ENCODE measurements at regions not wholly inside any gene's neighbourhood (a gene's known extent, or its start where the extent isn't known, plus 50 kb on each side); places are given as distances from the start of the nearest gene placed in this dataset.

DNA sequence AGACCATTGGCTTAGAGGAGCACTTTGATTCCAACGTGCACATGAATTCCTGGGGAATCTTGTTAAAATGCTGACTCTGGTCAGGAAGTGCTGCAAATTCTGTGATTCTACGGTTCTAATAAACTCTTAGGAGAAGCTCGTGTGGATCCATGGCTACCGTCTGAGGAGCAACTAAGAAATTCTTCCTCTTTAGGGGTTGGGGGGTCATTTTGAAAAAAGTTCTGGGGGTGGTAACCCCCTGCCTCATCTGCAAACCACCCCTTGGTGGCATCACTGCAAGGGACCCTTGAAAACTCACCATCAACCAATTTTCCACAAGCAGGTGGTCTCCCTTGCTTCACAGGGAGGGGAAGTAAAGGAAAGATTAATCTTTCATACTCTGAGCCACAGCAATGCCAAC, 52.2 kb upstream of the IGF1R start:
- Histone ChIP-seq H3K27ac (no peak overlapping the region), H3K4me1 (no peaks in the 10 kb centered on the region), H3K4me3 (no peak overlapping the region), H3K36me3 (ENCODE audit: low read depth, missing control alignments) (no peaks in the 10 kb centered on the region), H3K27me3 (no peaks in the 10 kb centered on the region), H3K9me3 (no peaks in the 10 kb centered on the region)
- DNase-seq: no peak
- no peak for TF ChIP-seq POLR2A (IDR thresholded peaks at IDR 0.05)
- TF ChIP-seq, protein P1, sequence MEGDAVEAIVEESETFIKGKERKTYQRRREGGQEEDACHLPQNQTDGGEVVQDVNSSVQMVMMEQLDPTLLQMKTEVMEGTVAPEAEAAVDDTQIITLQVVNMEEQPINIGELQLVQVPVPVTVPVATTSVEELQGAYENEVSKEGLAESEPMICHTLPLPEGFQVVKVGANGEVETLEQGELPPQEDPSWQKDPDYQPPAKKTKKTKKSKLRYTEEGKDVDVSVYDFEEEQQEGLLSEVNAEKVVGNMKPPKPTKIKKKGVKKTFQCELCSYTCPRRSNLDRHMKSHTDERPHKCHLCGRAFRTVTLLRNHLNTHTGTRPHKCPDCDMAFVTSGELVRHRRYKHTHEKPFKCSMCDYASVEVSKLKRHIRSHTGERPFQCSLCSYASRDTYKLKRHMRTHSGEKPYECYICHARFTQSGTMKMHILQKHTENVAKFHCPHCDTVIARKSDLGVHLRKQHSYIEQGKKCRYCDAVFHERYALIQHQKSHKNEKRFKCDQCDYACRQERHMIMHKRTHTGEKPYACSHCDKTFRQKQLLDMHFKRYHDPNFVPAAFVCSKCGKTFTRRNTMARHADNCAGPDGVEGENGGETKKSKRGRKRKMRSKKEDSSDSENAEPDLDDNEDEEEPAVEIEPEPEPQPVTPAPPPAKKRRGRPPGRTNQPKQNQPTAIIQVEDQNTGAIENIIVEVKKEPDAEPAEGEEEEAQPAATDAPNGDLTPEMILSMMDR (IDR thresholded peaks at IDR 0.05): no peak
- intact Hi-C loops (cut with DNase I; ENCODE audit: low total_unique reads): no loop called here
- 80 to 89% methylated on average over 4 of the region's 4 CpGs for WGBS, 2 donors

DNA sequence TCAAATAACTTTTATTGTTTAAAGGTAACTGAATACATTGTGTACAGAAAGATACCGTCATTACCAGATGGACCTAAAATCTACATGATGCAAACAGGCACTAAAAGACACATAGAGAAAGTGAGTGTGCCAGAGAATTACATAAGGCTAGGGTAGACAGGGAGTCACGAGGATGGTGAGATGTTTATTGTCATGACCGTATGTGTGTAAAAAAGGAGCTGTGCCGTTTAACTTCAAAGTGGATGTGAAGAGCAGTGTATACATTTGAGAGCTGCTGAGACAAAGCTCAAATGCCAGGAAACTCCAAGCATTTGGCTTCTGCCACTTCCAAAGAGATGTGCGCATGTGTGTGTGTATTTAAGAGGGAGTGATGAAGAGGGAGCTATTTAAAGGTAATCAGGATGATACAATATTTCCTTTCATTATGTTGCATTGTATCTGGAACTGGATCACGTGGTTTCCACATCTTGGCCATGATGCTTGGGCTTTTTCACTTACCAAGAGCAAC, 51.4 kb upstream of the IGF1R start:
- TF ChIP-seq POLR2A (IDR thresholded peaks at IDR 0.05): no peak
- TF ChIP-seq, protein P1 (IDR thresholded peaks at IDR 0.05): no peak
- Histone ChIP-seq H3K27me3 (no peaks in the 10 kb centered on the region), H3K9me3 (no peaks in the 10 kb centered on the region), H3K27ac (no peak overlapping the region), H3K4me1 (no peaks in the 10 kb centered on the region), H3K36me3 (ENCODE audit: low read depth, missing control alignments) (no peaks in the 10 kb centered on the region), H3K4me3 (no peak overlapping the region)
- intact Hi-C loops (cut with DNase I; ENCODE audit: low total_unique reads): no loop called here
- peak; percentile 51 for DNase-seq
- WGBS, 2 donors: 45 to 49% methylated on average over 6 of the region's 6 CpGs

DNA sequence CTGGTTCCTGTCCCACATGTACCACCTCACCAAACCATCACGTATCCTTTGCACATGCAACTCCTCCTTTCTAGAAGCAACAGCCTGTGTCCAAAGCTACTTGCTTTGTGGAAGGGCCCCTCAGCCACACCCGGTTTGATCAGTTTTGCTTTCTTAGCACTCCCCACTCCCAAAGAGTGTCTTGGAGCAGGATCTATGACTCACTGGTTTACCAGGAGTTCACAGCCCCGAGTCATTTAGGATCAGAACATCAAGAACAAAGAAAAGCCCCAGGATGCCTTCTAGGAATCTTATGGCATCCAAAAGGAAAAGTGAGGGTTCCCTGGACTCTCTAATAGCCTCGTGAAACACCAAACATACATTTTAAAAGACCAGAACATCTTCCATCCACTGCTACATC, 50.7 kb upstream of the IGF1R start:
- no peaks in the 10 kb centered on the region for H3K9me3 ChIP-seq
- H3K27me3 ChIP-seq: no peaks in the 10 kb centered on the region
- TF ChIP-seq, protein P1 (IDR thresholded peaks at IDR 0.05): no peak
- no peak for TF ChIP-seq POLR2A (IDR thresholded peaks at IDR 0.05)
- 62 to 65% methylated on average over 4 of the region's 4 CpGs for WGBS, 2 donors
- H3K36me3 ChIP-seq (ENCODE audit: low read depth, missing control alignments): no peaks in the 10 kb centered on the region
- H3K4me3 ChIP-seq: no peak overlapping the region
- no peak overlapping the region for H3K27ac ChIP-seq
- no peaks in the 10 kb centered on the region for H3K4me1 ChIP-seq
- intact Hi-C loops (cut with DNase I; ENCODE audit: low total_unique reads): no loop called here
- DNase-seq: no peak

Small RNA genes lying in the stretch of these regions (small RNA-seq; reads per million reads assigned to genes)
- gene AC022523.2 (0 reads per million in 2 donors), gene RF00026 (0 reads per million in 2 donors), gene RNU6-1186P (0 reads per million in 2 donors)
